Head of caudate nucleus (tissue), 42 donors: ENCODE measurements at regions not wholly inside any gene's neighbourhood (a gene's known extent, or its start where the extent isn't known, plus 50 kb on each side); places are given as distances from the start of the nearest gene placed in this dataset.
A peak's percentile ranks its signal among the peaks of the same experiment; 100 is the strongest.
"Not testable (repeated sequence)": the region's sequence is repeated elsewhere in the genome, so short reads cannot be mapped to it uniquely, and the experiment has no call there.

Experiments used
- DNase-seq, 42 donors: peaks; one replicate each; pipeline versions ENCODE4 v3.0.0 to v3.0.0-alpha.2; 2020 to 2021; ENCODE audit warnings: mixed read lengths in 7 of 42
- intact Hi-C: fragments of 100-400 bp; cut with DNase I; formaldehyde crosslinking; loops from one replicate; pipeline ENCODE4 v1.15.0; 2022

DNA sequence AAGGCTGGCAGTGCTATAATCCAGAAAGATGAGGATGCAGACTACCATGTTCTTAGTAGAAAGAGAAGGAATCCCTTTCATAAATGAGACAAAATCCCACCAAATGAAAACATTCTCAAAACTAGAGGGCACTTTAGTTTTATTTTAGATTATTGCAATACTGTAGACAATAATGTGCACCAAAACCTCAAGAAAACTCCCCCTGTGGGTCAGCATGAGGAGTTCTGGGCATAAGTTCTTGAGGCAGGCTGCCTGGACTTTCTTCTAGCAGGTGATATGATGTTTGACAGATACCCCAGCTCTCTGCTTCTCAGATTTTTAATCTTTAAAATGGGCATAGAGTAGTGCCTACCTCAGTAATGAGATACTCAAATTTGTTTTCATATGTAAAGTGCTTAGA, 196.3 kb upstream of the CTNND2 start:
- DNase-seq: no peak
- intact Hi-C loops: no loop called here

DNA sequence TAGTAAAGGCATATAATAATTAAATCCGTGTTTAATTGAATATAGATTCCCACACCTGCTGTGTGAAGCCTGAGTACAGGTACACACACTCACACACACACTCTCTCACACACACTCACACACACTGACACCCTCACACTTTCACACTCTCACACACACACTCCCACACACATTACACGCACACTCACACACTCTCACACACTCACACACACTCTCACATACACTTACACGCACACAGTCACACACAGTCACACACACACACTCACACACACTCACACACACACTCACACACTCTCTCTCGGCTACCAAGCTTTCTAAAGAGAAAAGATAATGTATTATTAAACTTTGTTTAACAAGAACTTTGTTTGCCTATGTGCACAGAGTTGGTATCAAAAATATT, 195.1 kb upstream of the CTNND2 start:
- DNase-seq: no peak
- intact Hi-C loops: no loop called here

DNA sequence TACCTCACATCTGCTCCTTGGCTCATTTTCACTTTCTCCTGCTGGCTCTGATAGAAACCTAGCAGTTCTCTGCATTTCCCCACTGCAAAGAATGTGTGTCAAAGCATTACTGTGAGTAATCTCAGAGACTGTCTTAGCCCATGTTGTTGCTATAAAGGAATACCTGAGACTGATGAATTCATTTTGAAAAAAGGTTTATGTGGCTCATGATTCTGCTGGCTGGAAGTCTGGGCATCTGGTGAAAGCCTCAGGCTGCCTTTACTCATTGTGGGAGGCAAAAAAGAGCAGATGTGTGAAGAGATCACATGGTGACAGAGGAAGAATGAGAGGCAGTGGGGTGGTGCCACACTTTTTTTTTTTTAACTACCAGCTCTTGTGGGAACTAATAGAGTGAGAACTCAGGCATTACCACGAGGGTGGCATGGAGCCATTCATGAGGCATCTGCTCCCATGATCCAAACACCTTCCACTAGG, 191.6 kb upstream of the CTNND2 start:
- no peak for DNase-seq
- intact Hi-C loops: no loop called here

- no peak for DNase-seq
- intact Hi-C loops: no loop called here
Observed at GRCh38 chr5:12093586-12093985, 189.3 kb upstream of the CTNND2 start.

DNA sequence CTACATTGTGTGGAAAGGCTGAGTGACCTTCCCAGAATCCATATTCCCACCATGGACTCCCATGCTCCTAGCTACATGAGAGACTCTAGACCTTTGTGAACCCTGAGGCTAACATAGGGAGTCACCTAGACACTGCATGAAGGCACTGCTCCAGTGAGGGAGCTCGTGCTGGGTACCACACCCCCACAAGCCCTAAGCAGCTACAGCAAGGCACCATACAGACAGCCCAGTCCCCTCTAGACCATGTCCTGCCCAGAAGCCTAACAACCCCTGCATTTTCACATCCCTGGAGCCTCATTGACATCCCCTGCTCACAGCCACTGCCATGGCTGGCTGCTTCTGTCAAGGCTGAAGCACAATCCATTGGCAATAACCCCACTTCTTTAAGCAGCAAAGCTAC, 176.5 kb upstream of the CTNND2 start:
- intact Hi-C loops: no loop called here
- no peak for DNase-seq

GRCh38 chr5:12078286-12078685, 174.0 kb upstream of the CTNND2 start:
- intact Hi-C loops: not testable (repeated sequence)

GRCh38 chr5:12073426-12073825, 169.2 kb upstream of the CTNND2 start:
- intact Hi-C loops: no loop called here
- DNase-seq: peak in 8 of 42 donors; percentile 6 to 39 (median 26)

More at GRCh38 chr5:12078286-12078685, 174.0 kb upstream of the CTNND2 start:
- not testable (repeated sequence) for DNase-seq

GRCh38 chr5:12072441-12072840, 168.2 kb upstream of the CTNND2 start:
- DNase-seq: no peak
- intact Hi-C loops: no loop called here

- DNase-seq: no peak
- intact Hi-C loops: no loop called here
Observed at GRCh38 chr5:12071455-12071854, 167.2 kb upstream of the CTNND2 start.

DNA sequence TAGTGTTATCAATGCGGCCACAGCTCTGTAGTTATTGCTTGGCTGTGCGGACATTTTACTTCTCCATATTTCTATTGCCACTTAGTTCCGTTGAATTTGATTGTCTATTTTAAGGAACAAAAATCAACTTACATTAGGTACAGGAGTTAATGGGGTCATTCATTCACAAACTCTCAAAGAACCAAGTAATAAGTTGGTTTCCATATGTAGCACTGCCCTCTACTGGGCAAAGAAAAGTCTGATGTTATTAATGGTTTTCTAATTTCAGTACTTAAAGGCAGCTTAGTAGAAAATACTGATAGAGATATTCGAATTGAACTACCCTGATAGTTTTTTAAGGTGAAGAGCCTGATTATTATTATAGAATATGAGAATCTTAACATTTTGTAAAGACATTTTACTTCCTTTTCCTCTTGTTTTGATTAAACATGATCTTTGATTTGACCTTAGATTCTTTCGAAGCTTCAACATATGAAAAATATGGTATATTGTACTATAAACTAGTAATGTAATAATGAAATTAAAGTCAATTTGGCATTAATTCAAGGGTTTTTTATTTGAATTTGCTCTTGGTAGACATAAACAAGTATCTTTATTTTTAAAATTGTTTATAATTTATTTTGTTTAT, 119.5 kb upstream of the CTNND2 start:
- DNase-seq: peak in 10 of 42 donors; percentile 14 to 68 (median 36)
- intact Hi-C loops: no loop called here

DNA sequence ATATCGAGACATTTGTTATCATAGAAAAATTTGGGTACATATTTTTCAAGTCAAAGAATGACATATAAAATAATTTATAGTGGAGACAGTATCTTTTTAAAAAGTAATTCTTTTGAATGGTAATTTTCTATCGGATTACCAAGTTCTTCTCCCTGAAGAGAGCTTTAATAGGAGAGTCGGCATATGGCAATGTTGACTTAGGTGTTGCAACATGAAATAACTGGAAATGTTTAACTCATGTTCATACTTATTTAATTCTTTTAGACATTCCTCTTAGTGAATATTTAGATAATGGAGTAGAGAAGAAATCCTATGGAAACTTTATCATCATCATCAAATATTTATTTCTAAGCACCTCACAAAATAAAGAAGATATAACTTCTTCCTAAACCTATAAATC, 118.2 kb upstream of the CTNND2 start:
- DNase-seq: no peak
- intact Hi-C loops: no loop called here

DNA sequence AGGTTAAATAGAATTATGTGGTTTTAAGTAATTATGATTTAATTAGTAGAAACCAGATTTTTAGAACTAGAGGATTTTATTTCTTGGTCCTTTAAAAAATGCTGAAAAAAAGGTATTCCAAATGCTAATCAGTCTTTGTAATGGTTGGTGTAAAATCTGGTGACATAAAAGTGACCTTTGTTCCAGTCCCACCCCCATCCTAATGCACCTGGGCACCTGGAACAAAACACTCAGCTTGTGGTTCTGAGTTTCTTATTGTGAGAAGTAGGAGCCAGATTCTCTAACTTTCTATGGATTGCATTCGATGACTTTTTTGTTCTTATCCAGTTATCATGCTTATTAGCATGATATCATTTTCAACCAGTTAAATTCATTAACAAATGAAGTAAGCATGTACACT, 115.1 kb upstream of the CTNND2 start:
- no peak for DNase-seq

GRCh38 chr5:12017007-12017406, 112.8 kb upstream of the CTNND2 start:
- intact Hi-C loops: no loop called here

More for the DNA sequence above, 115.1 kb upstream of the CTNND2 start:
- intact Hi-C loops: no loop called here

GRCh38 chr5:12016159-12016746, 112.0 kb upstream of the CTNND2 start:
- no peak for DNase-seq
- intact Hi-C loops: no loop called here

More at GRCh38 chr5:12017007-12017406, 112.8 kb upstream of the CTNND2 start:
- DNase-seq: no peak

GRCh38 chr5:12013351-12013750, 109.1 kb upstream of the CTNND2 start:
- no peak for DNase-seq
- intact Hi-C loops: no loop called here

GRCh38 chr5:12003680-12004079, 99.4 kb upstream of the CTNND2 start:
- no peak for DNase-seq
- intact Hi-C loops: no loop called here

DNA sequence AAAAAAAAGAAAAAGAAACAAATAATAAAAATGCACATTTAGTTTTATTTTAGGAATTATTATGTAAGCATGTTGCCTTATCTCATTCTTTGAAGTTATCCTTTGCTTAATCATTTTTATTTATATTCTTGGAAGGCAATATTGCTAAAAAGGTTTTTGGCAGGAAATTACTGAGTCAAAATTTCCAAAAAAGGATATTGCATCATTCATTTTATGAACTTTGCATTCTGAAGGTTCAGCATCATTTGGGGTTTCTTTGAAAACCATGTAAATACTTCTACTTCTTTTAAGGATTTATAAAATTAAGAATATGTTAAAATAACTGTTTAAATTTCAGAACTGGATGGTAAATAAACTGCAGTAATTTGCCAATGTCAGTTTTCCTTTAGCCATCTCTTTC, 94.2 kb upstream of the CTNND2 start:
- intact Hi-C loops: no loop called here
- no peak for DNase-seq

GRCh38 chr5:11997942-11998341, 93.7 kb upstream of the CTNND2 start:
- no peak for DNase-seq
- intact Hi-C loops: no loop called here

DNA sequence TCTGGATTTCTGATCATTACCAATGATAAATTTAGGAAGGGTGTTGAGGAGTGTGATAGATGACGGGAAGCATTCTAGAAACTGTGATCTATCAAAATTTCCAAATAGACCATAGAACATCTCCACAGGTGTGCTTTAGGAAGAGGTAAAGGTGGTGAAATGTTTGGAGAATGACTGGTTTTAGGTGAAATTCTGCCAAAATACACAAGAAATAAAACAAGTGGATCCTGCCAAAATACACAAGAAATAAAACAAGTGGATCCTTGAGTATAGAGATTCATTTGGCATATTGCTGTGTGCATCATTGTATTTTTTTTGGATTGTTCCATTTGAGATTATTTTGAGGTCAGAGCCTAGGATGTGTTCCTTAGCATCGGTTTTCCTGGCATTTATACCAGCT, 88.3 kb upstream of the CTNND2 start:
- no peak for DNase-seq
- intact Hi-C loops: no loop called here

- intact Hi-C loops: no loop called here
- DNase-seq: no peak
Observed at GRCh38 chr5:11985993-11986392, 81.7 kb upstream of the CTNND2 start.

- intact Hi-C loops: no loop called here
- no peak for DNase-seq
Observed at GRCh38 chr5:11984196-11984595, 80.0 kb upstream of the CTNND2 start.
